ENCODE measurements at regions not wholly inside any gene's neighbourhood (a gene's known extent, or its start where the extent isn't known, plus 50 kb on each side); places are given as distances from the start of the nearest gene placed in this dataset.
"Not testable (repeated sequence)": the region's sequence is repeated elsewhere in the genome, so short reads cannot be mapped to it uniquely, and the experiment has no call there.

DNA sequence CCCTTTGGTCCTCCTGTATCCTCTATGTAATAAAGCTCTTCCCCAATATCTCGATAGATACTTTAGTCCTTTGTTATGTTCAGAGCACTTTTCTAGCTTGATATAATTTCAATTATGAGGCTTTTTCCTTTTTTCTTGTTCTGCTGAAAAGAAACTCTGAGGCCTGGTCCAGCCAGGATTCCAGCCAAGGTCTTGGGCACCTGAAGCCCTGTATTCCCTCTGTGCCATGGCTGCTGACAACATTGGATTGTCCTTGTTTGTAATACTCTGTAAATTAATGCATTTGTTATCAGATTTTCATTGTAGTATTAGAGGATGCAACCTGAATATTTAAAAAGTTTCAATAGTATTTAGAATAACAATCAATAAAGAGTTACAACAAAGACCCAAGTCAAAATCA, 67.9 kb upstream of the ADAMTS5 start:
- no peak for DNase-seq (ENCODE audit: low read depth in 2 of 2)

DNA sequence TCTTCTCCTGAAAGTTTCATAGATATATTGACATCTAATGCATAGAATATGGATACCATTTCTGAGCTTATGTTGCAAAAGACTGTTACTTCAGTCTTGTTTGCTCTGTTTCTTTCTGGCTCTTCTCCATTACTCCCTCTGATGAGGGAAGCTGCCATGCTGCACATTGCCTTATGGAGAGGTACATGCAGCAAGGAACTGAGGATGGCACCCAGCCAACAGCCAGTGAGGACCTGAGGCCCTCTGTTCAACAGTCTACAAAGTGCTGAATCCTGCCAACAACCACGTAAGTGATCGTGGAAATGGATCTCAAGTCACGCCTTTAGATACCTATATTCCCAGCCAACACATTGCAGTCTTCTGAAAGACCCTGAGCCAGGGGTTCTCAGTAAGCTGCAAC, 66.6 kb upstream of the ADAMTS5 start:
- no peak for DNase-seq (ENCODE audit: low read depth in 2 of 2)

DNA sequence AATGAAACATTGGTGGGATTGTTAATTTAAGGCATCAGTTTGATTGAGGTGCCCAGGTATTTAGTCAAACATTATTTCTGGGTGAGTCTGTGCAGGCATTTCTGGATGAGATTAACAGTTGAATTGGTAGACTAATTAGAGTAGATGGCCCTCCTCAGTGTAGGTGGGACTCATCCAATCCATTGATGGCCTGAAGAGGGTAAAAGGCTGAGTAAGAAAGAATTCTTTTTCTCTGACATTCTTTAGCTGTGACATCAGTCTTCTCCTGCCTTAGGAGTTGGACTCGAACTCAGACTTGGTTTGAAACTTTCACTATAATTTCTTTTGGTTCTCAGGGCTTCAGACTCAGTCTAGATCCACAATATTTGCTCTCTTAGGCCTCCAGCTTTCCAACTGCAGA, 59.6 kb upstream of the ADAMTS5 start:
- no peak for DNase-seq (ENCODE audit: low read depth in 2 of 2)

DNA sequence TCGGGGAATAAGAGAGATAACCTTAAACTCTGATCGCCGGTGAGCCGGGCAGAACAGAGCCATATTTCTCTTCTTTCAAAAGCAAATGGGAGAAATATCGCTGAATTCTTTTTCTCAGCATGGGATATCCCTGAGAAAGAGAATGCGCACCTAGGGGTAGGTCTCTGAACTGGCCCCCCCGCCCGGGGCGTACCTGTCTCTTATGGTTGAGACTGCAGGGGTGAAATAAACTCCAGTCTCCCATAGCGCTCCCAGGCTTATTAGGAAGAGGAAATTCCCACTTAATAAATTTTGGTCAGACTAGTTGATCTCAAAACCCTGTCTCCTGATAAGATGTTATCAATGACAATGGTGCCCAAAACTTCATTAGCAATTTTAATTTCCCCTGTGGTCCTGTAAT, 58.8 kb upstream of the ADAMTS5 start:
- DNase-seq (ENCODE audit: low read depth in 2 of 2) = not testable (repeated sequence)

DNA sequence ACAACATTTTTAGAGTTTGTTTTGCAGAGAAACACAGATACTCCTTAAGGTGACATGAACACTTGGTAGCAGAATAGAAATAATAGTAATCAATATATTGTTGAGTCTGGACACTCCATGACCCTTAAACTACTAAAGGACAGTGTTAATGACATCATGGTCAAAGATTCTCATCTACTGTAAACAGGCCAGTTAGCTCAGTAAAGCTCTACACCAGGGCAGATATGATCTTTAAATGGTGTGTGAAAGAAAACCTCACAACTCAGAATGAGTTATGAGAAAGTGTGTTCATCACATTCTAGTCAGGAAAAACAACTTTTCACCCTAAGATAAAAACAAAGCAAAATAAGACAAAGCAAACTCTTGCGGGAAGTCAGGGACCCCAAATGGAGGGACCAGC, 58.1 kb upstream of the ADAMTS5 start:
- DNase-seq (ENCODE audit: low read depth in 2 of 2) = no peak

DNA sequence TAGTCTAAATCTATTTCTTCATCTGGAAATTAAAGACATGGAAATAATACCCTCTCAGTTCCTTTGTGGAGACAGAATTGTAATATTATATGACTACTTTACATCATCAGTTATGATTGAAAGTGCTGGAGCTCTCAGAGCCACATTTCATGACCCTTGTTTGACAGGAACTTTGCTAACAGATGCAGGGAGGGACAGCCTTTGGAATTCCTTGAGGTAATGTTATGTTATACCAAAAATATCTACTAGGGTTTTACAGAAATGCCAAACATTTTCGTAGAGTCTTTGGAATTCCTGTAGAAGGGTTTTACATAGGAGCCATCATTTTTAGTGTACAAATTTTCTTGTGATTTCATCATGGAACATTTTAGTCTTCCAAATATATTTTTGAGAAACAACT, 57.4 kb upstream of the ADAMTS5 start:
- DNase-seq (ENCODE audit: low read depth in 2 of 2) = no peak

DNA sequence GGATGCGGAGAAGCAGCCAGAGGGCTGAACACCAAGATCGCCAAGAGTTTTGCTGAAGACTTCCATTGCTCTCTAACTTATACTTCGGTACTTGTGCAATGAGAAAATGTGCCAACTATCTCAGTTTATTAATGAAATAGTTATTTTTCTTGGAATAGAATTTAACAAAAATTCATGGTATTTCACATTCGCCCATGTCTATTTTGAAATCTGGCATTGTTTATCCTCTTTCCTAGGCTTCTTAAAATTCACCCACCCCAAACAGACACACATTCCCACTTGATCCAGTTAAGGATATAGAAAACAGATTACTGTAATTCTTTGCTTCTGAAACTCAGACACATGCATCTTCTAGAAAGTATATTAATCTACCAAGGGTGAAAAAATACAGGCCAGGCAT, 56.3 kb upstream of the ADAMTS5 start:
- no peak for DNase-seq (ENCODE audit: low read depth in 2 of 2)

DNA sequence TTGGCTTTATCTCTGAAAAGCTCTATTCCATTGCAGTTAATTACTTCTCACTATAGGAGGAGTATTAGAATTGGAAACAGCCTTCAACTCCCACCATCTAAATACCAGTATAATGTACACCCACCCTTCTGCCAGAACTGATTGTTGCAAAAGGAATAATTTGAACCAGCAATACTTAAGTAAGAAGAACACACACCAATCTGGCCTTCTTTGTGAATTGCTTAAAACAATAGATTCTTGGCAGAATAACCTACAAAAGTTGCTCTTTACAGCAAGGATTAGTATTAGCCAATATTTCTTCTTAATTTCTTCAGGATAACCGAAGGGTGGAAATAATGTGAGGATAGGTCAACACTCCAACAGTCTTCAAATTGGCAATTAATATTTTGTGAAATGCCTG, 54.9 kb upstream of the ADAMTS5 start:
- DNase-seq (ENCODE audit: low read depth in 2 of 2) = no peak

DNA sequence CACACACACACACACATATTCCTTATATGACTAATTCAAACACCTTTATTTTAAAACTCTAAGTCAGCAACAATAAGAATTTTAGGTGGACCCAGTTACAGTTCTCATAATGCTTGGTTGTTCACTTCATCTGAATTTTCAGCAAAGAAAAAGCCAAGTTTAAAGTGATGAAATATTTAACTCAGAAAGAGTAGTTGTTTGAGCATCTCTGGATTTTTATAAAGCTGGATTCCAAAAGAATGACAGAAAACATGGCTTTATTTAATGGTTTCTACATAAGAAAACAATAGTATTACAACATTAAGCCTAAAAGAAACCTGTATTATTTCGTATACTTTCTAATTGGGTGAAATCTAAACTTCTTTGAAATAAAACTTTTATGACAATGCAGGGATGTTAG, 54.2 kb upstream of the ADAMTS5 start:
- no peak for DNase-seq (ENCODE audit: low read depth in 2 of 2)

DNA sequence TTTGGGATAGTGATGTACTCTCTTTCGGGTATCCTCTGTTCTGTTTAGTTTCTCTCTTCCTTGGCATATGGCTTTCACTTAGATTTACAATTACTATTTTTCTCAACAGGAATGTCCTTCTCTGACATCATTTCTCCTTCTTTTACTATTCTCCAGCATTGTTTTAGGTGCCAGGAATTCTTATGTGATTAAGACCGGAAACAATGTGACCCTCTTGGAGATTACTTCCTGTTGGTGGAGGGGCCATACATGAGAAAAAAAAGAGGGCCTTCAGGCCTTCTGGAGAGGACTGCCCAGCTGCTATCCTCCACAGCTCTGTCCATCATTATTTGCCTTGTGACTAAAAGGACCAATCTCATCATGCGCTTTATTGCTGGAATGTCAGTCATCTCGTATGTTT, 50.4 kb upstream of the ADAMTS5 start:
- DNase-seq (ENCODE audit: low read depth in 2 of 2) = no peak

All from dermis microvascular lymphatic vessel endothelial cell (primary cell).